Epithelial cell of proximal tubule (primary cell): ENCODE measurements at regions not wholly inside any gene's neighbourhood (a gene's known extent, or its start where the extent isn't known, plus 50 kb on each side); places are given as distances from the start of the nearest gene placed in this dataset.

ENCODE experiments used
- DNase-seq: peaks from one replicate; pipeline ENCODE4 v3.0.0-alpha.2; 2011; ENCODE audit warnings: low read depth
- H3K4me3 ChIP-seq: 2 replicates; pipeline ENCODE4 v1.5.1; 2011; ENCODE audit warnings: low read depth, mild to moderate bottlenecking, low read length
- CTCF ChIP-seq: conservative IDR thresholded peaks from 2 replicates; pipeline ENCODE4 v1.5.1; 2012; ENCODE audit warnings: low read depth, mild to moderate bottlenecking, low read length

- DNase-seq = no peak
- no peak overlapping the region for H3K4me3 ChIP-seq
- no peak for TF ChIP-seq CTCF
Observed at GRCh38 chr6:140370976-140371870, 996.8 kb upstream of the CITED2 start.

- no peak overlapping the region for H3K4me3 ChIP-seq
- TF ChIP-seq CTCF = no peak
- DNase-seq = no peak
Observed at GRCh38 chr6:140370441-140370840, 996.0 kb upstream of the CITED2 start.

GRCh38 chr6:140366991-140367390 is 992.5 kb upstream of the CITED2 start:
- H3K4me3 ChIP-seq = no peak overlapping the region
- peak; percentile 91 for DNase-seq
- TF ChIP-seq CTCF = no peak

- no peak for TF ChIP-seq CTCF
- H3K4me3 ChIP-seq = no peak overlapping the region
- no peak for DNase-seq
Observed at GRCh38 chr6:140364916-140365315, 990.5 kb upstream of the CITED2 start.

- no peak for TF ChIP-seq CTCF
- peak; percentile 74 for DNase-seq
- no peak overlapping the region for H3K4me3 ChIP-seq
Observed at GRCh38 chr6:140360651-140361050, 986.2 kb upstream of the CITED2 start.

GRCh38 chr6:140355476-140355875 is 981.0 kb upstream of the CITED2 start:
- TF ChIP-seq CTCF = no peak
- no peak for DNase-seq
- no peak overlapping the region for H3K4me3 ChIP-seq

- TF ChIP-seq CTCF = no peak
- no peak overlapping the region for H3K4me3 ChIP-seq
- DNase-seq = no peak
Observed at GRCh38 chr6:140354296-140354695, 979.8 kb upstream of the CITED2 start.
